RWPE1 (cell line): ENCODE measurements at regions not wholly inside any gene's neighbourhood (a gene's known extent, or its start where the extent isn't known, plus 50 kb on each side); places are given as distances from the start of the nearest gene placed in this dataset.
"Not testable (repeated sequence)": the region's sequence is repeated elsewhere in the genome, so short reads cannot be mapped to it uniquely, and the experiment has no call there.

Source experiments
- CTCF ChIA-PET: fragments of 350-600 bp; sonication (Branson Sonifier 250); formaldehyde crosslinking; extraction: SDS; loops from one replicate; lab custom pipeline; 2021; lab: Yijun Ruan, JAX
- POLR2A ChIA-PET: fragments of 400-600 bp; formaldehyde crosslinking; extraction: SDS; loops from one replicate; lab custom pipeline; 2020; ENCODE audit warnings: antibody characterized with exemption; ENCODE audit not compliant: low non-redundant PET; lab: Yijun Ruan, JAX
- DNase-seq: peaks from one replicate; pipeline ENCODE4 v3.0.0; 2012; ENCODE audit warnings: low spot score
- H3K27ac ChIP-seq: fragments of 450-650 bp; 2 replicates; pipeline ENCODE4 v1.5.1; 2017
- CTCF ChIP-seq: fragments of 450-650 bp; conservative IDR thresholded peaks from 2 replicates; pipeline ENCODE4 v1.5.1; 2017; ENCODE audit warnings: low read depth, mild to moderate bottlenecking

DNA sequence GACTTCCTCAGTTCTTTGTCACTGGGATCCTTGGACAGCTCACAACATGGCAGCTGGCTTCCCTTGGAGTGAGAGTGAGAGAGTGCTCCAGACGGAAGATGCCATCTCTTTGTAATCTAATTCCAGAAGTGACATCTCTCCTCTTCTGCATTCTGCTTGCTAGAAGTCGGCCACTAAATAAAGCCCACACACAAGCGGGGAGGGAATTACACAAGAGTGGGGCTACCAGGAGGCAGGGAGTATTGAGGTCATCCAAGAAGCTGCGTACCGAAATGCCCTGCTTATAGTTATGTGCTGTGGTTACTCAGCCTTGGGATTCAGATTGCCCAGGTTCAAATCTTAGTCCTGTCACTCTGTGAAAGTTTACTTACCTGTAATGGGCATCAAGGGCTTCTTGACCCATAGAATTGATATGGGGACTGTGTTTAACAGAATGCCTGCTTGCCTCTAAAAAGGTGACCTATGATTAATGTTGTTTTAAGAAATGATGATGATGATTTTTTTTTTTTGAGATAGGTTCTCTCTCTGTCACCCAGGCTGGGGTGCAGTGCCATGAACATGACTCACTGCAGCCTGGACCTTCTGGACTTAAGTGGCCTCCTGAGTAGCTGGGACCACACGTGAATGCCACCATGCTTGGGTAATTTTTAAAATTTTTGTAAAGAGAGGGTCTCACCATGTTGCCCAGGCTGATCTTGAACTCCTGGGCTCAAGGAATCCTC is 120.9 kb upstream of the HS3ST2 start:
- ChIA-PET CTCF (interaction anchor here (0.6 to 1.2 kb wide), 2 partner anchors 11 to 1374 kb away, joined by 3 to 4 read pairs; no protein-coding TSS in a partner anchor), POLR2A (no interaction called here)
- DNase-seq, result no peak
- H3K27ac ChIP-seq, result no peak overlapping the region
- TF ChIP-seq CTCF, result no peak

DNA sequence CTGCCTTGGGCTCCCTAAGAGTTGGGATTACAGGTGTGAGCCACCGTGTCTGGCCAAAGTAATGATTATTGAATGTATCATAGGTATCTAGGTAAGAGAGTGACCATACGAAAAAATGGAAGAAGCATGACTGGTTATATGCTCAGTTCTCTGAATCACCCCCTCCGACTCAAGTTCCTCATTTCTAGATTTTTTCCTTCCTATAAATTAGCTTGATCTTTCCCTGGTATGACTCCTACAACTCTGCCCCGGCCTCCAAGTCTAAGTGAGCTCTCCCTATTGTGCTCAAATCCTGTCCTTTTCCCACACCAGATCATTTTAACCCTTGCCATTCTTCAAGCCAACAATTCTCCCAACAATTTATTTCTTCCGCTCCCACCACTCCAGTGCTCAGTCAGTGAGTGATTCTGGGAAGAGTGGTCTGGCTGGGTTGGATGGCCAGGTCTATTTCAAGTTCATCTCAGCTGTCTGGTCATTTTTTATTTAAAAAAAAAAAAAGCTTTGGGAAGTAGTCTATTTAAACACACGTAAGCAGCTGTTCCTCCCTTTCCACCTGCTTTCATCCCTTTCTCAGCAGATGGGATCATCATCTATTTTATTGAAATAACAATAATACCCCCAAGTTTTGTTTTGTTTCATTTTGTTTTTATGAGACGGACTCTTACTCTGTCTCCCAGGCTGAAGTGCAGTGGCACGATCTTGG is 120.2 kb upstream of the HS3ST2 start:
- DNase-seq, result no peak
- H3K27ac ChIP-seq, result no peak overlapping the region
- POLR2A ChIA-PET, result no interaction called here
- no peak for TF ChIP-seq CTCF
- CTCF ChIA-PET, result interaction anchor here (1.2 kb wide), 1 partner anchor 11 kb away, joined by 3 read pairs; no protein-coding TSS in a partner anchor

GRCh38 chr16:22694887-22695382 is 119.0 kb upstream of the HS3ST2 start:
- POLR2A ChIA-PET, result no interaction called here
- TF ChIP-seq CTCF, result no peak
- CTCF ChIA-PET, result no interaction called here
- no peak overlapping the region for H3K27ac ChIP-seq
- no peak for DNase-seq

DNA sequence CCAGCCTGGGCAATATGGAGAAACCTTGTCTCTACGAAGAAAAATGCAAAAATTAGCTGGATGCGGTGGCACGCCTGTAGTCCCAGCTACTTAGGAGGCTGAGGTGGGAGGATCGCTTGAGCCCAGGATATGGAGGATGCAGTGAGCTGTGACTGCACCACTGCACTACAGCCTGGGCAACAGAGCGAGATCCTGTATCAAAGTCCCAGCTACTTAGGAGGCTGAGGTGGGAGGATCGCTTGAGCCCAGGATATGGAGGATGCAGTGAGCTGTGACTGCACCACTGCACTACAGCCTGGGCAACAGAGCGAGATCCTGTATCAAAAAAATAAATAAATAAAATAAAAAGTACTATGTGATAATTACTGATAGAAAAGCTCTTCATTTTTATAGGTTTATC is 118.2 kb upstream of the HS3ST2 start:
- POLR2A ChIA-PET, CTCF ChIA-PET, DNase-seq, H3K27ac ChIP-seq: not testable (repeated sequence)

- CTCF ChIA-PET, result interaction anchor here (0.6 kb wide), 1 partner anchor 1535 kb away, joined by 5 read pairs; no protein-coding TSS in a partner anchor
- H3K27ac ChIP-seq, result no peak overlapping the region
- POLR2A ChIA-PET, result no interaction called here
- no peak for DNase-seq
- TF ChIP-seq CTCF, result no peak
These were observed 114.6 kb upstream of the HS3ST2 start for GRCh38 chr16:22699356-22699755.

DNA sequence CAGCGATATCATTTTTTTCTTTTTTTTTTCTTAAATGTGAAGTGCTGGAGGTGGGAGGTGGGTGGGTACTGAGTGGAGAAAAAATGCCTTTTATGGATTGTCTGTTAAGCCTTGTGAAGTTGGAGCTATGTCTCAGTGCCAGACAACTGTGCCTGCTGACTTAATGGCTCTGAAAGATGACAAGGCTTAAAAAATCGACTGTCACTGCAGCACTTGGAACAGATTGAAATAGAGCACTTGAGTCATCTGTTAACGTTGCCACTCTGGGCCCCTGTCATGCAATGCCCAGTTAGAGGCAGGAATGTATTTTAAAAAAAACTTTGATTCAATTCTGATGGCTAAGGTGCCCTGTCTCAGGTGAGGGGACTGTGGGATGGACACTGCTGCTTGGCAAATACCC is 108.2 kb upstream of the HS3ST2 start:
- H3K27ac ChIP-seq, result no peak overlapping the region
- CTCF ChIA-PET, result interaction anchor here (0.6 kb wide), 1 partner anchor 509 kb away, joined by 3 read pairs; no protein-coding TSS in a partner anchor
- TF ChIP-seq CTCF, result no peak
- no peak for DNase-seq
- POLR2A ChIA-PET, result no interaction called here
